ENCODE measurements at regions not wholly inside any gene's neighbourhood (a gene's known extent, or its start where the extent isn't known, plus 50 kb on each side); places are given as distances from the start of the nearest gene placed in this dataset.

GRCh38 chr3:88000853-88001252 lies 58.0 kb downstream of the CGGBP1 start:
- no peak for TF ChIP-seq CTCF (IDR thresholded peaks at IDR 0.05)
- H3K4me3 ChIP-seq: peak overlapping the region in 1 of 4 donors; percentile 8
- peaks cover 10 to 12% (median 10%) of the 10 kb centered on the region in 3 donors for H3K4me1 ChIP-seq
- intact Hi-C loops (cut with DNase I): loop anchor here in 1 of 3 donors (10.0 kb wide), 1 partner anchor 706 kb away; no protein-coding TSS in a partner anchor
- FAIRE-seq: no peak
- H3K27ac ChIP-seq: no peak overlapping the region
- peak; percentile 18 to 56 (median 34) for ATAC-seq
- no peaks in the 10 kb centered on the region for H3K9me3 ChIP-seq
- no peak for DNase-seq
- no peaks in the 10 kb centered on the region for H3K36me3 ChIP-seq
- 69 to 76% methylated on average over 13 of the region's 13 CpGs for WGBS, 2 donors
- H3K27me3 ChIP-seq: no peaks in the 10 kb centered on the region

- Histone ChIP-seq H3K4me3 (no peak overlapping the region), H3K36me3 (no peaks in the 10 kb centered on the region), H3K27me3 (no peaks in the 10 kb centered on the region), H3K27ac (no peak overlapping the region), H3K9me3 (no peaks in the 10 kb centered on the region), H3K4me1 (peaks cover 9 to 12% (median 9%) of the 10 kb centered on the region in 3 donors)
- TF ChIP-seq CTCF (IDR thresholded peaks at IDR 0.05): no peak
- intact Hi-C loops (cut with DNase I): no loop called here
- no peak for DNase-seq
- FAIRE-seq: no peak
- peak in 2 of 4 donors; percentile 9 to 34 for ATAC-seq
These were observed 60.8 kb downstream of the CGGBP1 start for GRCh38 chr3:87997966-87998365.

- 11 to 13% methylated on average over 4 of the region's 4 CpGs for WGBS, 2 donors
- peak overlapping the region in 1 of 4 donors; percentile 10 for H3K4me3 ChIP-seq
- H3K9me3 ChIP-seq: no peaks in the 10 kb centered on the region
- ATAC-seq (peak in 3 of 4 donors; percentile 75 to 82 (median 79)), FAIRE-seq (no peak), DNase-seq (no peak)
- H3K27ac ChIP-seq: peak overlapping the region in 1 of 4 donors; percentile 3
- intact Hi-C loops (cut with DNase I): no loop called here
- H3K27me3 ChIP-seq: no peaks in the 10 kb centered on the region
- no peaks in the 10 kb centered on the region for H3K36me3 ChIP-seq
- H3K4me1 ChIP-seq: peaks cover 6 to 12% (median 6%) of the 10 kb centered on the region in 3 donors
- TF ChIP-seq CTCF (IDR thresholded peaks at IDR 0.05): no peak
These were observed 61.5 kb downstream of the CGGBP1 start for GRCh38 chr3:87997298-87997697.

GRCh38 chr3:87996882-87997281 lies 61.9 kb downstream of the CGGBP1 start:
- H3K4me1 ChIP-seq: peaks cover 6 to 12% (median 6%) of the 10 kb centered on the region in 3 donors
- peak overlapping the region in 1 of 4 donors; percentile 3 for H3K27ac ChIP-seq
- no peaks in the 10 kb centered on the region for H3K36me3 ChIP-seq
- WGBS, 2 donors: 13 to 21% methylated on average over 2 of the region's 2 CpGs
- no peak for FAIRE-seq
- peak in 1 of 4 donors; percentile 45 for ATAC-seq
- no peaks in the 10 kb centered on the region for H3K27me3 ChIP-seq
- intact Hi-C loops (cut with DNase I): no loop called here
- no peak for DNase-seq
- H3K9me3 ChIP-seq: no peaks in the 10 kb centered on the region
- no peak for TF ChIP-seq CTCF (IDR thresholded peaks at IDR 0.05)
- H3K4me3 ChIP-seq: peak overlapping the region in 1 of 4 donors; percentile 10

- intact Hi-C loops (cut with DNase I): no loop called here
- no peaks in the 10 kb centered on the region for H3K9me3 ChIP-seq
- H3K4me3 ChIP-seq: no peak overlapping the region
- no peaks in the 10 kb centered on the region for H3K36me3 ChIP-seq
- ATAC-seq (no peak), DNase-seq (no peak), FAIRE-seq (no peak)
- H3K27me3 ChIP-seq: no peaks in the 10 kb centered on the region
- peaks cover 6 to 12% (median 6%) of the 10 kb centered on the region in 3 donors for H3K4me1 ChIP-seq
- H3K27ac ChIP-seq: no peak overlapping the region
- WGBS, 2 donors: 86 to 90% methylated on average over 4 of the region's 4 CpGs
- TF ChIP-seq CTCF (IDR thresholded peaks at IDR 0.05): no peak
These were observed 65.2 kb downstream of the CGGBP1 start for GRCh38 chr3:87993566-87993965.

Measured in pancreas (tissue), 10 donors.